GM12892 (cell line): ENCODE measurements at regions not wholly inside any gene's neighbourhood (a gene's known extent, or its start where the extent isn't known, plus 50 kb on each side); places are given as distances from the start of the nearest gene placed in this dataset.
"Not testable (repeated sequence)": the region's sequence is repeated elsewhere in the genome, so short reads cannot be mapped to it uniquely, and the experiment has no call there.

Experiments
- DNase-seq: peaks from one replicate; pipeline ENCODE4 v3.0.0; 2011; ENCODE audit not compliant: insufficient read length
- FAIRE-seq: peaks from 2 replicates; lab custom pipeline; 2011; peaks lifted over from hg19 to GRCh38; lab: Jason Lieb, UNC
- POLR2A ChIP-seq: IDR thresholded peaks from 2 replicates; pipeline ENCODE4 v1.6.1; 2011; ENCODE audit warnings: low read depth, low read length, control low read depth
- POLR2AphosphoS5 ChIP-seq: IDR thresholded peaks from 2 replicates; pipeline ENCODE4 v1.6.1; 2011; ENCODE audit warnings: low read depth, low read length, control low read depth
- TAF1 ChIP-seq: IDR thresholded peaks from 2 replicates; pipeline ENCODE4 v1.6.1; 2011; ENCODE audit warnings: low read depth, mild to moderate bottlenecking, control low read depth, low read length, borderline replicate concordance

GRCh38 chr6:170202416-170203135, 88.3 kb downstream of the DLL1 start:
- TF ChIP-seq POLR2AphosphoS5: no peak
- TF ChIP-seq POLR2A: no peak
- no peak for TF ChIP-seq TAF1
- no peak for FAIRE-seq
- DNase-seq: no peak

- DNase-seq: no peak
- TF ChIP-seq POLR2A: no peak
- TF ChIP-seq TAF1: no peak
- no peak for TF ChIP-seq POLR2AphosphoS5
- no peak for FAIRE-seq
Measured at GRCh38 chr6:170201361-170201760, 89.5 kb downstream of the DLL1 start.

GRCh38 chr6:170200458-170200891, 90.4 kb downstream of the DLL1 start:
- TF ChIP-seq TAF1 (no peak), POLR2AphosphoS5 (no peak), POLR2A (no peak)
- FAIRE-seq (no peak), DNase-seq (no peak)

- DNase-seq: no peak
- FAIRE-seq: no peak
- TF ChIP-seq TAF1 (no peak), POLR2AphosphoS5 (no peak), POLR2A (no peak)
Measured at GRCh38 chr6:170199716-170200115, 91.2 kb downstream of the DLL1 start.

- no peak for FAIRE-seq
- DNase-seq: no peak
- TF ChIP-seq POLR2A: no peak
- TF ChIP-seq TAF1: no peak
- no peak for TF ChIP-seq POLR2AphosphoS5
Measured at GRCh38 chr6:170198298-170198697, 92.6 kb downstream of the DLL1 start.

- no peak for TF ChIP-seq POLR2A
- no peak for TF ChIP-seq TAF1
- TF ChIP-seq POLR2AphosphoS5: no peak
- DNase-seq (no peak), FAIRE-seq (no peak)
Measured at GRCh38 chr6:170193326-170193821, 97.5 kb downstream of the DLL1 start.

GRCh38 chr6:170192905-170193304, 98.0 kb downstream of the DLL1 start:
- no peak for DNase-seq
- no peak for FAIRE-seq
- no peak for TF ChIP-seq POLR2A
- no peak for TF ChIP-seq TAF1

GRCh38 chr6:170192101-170192500, 98.8 kb downstream of the DLL1 start:
- FAIRE-seq, DNase-seq: not testable (repeated sequence)

- DNase-seq: no peak
- no peak for FAIRE-seq
- TF ChIP-seq TAF1 (no peak), POLR2AphosphoS5 (no peak), POLR2A (no peak)
Measured at GRCh38 chr6:170190046-170190445, 100.8 kb downstream of the DLL1 start.

GRCh38 chr6:170189236-170189635, 101.6 kb downstream of the DLL1 start:
- FAIRE-seq: no peak
- TF ChIP-seq TAF1: no peak
- no peak for TF ChIP-seq POLR2A
- TF ChIP-seq POLR2AphosphoS5: no peak
- DNase-seq: no peak

- FAIRE-seq: no peak
- TF ChIP-seq POLR2AphosphoS5: no peak
- TF ChIP-seq POLR2A: no peak
- no peak for TF ChIP-seq TAF1
- no peak for DNase-seq
Measured at GRCh38 chr6:170188571-170189001, 102.3 kb downstream of the DLL1 start.

- no peak for DNase-seq
- no peak for FAIRE-seq
- no peak for TF ChIP-seq POLR2AphosphoS5
- no peak for TF ChIP-seq POLR2A
- TF ChIP-seq TAF1: no peak
Measured at GRCh38 chr6:170187669-170188566, 103.0 kb downstream of the DLL1 start.
